ENCODE measurements at regions not wholly inside any gene's neighbourhood (a gene's known extent, or its start where the extent isn't known, plus 50 kb on each side); places are given as distances from the start of the nearest gene placed in this dataset.

DNA sequence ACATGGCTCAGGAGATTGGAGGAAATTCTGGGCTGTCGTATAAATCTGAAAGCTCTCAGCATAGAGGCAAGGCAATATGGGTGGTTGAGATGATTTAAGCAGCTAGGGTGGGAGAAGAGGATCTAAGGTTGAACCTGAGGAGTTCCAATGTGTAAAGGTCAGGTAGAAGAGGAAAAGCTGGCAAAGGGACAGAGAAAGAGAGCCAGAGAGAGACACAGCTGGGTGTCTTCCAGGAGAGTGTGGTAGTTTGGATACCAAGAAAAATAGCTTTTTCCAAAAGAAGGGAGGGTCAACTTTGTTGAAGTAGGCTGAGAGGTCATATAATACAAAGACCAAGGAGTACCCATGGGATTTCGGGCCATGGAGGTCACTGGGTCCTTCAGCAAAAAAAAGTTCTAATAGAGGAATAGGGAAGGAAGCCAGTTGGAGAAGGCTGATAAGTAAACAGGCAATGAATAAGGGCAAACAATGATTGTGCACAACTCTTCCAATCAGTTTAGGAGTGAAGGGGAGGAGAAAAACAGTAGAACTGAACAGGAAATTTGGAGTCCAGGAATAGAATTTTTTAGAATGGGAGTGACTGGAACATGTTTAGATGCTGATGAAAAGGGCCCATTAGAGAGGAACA is 135.1 kb downstream of the QRSL1 start:
- H3K4me1 Mint-ChIP-seq (ENCODE audit: low read depth) = no peaks in the 10 kb centered on the region
- no peak overlapping the region for H3K27ac Mint-ChIP-seq
- no peak overlapping the region for H3K4me3 Mint-ChIP-seq
- no peak for DNase-seq
- TF ChIP-seq, protein P1, sequence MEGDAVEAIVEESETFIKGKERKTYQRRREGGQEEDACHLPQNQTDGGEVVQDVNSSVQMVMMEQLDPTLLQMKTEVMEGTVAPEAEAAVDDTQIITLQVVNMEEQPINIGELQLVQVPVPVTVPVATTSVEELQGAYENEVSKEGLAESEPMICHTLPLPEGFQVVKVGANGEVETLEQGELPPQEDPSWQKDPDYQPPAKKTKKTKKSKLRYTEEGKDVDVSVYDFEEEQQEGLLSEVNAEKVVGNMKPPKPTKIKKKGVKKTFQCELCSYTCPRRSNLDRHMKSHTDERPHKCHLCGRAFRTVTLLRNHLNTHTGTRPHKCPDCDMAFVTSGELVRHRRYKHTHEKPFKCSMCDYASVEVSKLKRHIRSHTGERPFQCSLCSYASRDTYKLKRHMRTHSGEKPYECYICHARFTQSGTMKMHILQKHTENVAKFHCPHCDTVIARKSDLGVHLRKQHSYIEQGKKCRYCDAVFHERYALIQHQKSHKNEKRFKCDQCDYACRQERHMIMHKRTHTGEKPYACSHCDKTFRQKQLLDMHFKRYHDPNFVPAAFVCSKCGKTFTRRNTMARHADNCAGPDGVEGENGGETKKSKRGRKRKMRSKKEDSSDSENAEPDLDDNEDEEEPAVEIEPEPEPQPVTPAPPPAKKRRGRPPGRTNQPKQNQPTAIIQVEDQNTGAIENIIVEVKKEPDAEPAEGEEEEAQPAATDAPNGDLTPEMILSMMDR (IDR thresholded peaks at IDR 0.05) = no peak
- H3K27me3 Mint-ChIP-seq (ENCODE audit: insufficient read depth) = peaks cover 7% of the 10 kb centered on the region
- H3K9me3 Mint-ChIP-seq = peaks cover 4% of the 10 kb centered on the region; the same call in 1 of the 2 replicates
- H3K36me3 Mint-ChIP-seq (ENCODE audit: low read depth) = no peaks in the 10 kb centered on the region

DNA sequence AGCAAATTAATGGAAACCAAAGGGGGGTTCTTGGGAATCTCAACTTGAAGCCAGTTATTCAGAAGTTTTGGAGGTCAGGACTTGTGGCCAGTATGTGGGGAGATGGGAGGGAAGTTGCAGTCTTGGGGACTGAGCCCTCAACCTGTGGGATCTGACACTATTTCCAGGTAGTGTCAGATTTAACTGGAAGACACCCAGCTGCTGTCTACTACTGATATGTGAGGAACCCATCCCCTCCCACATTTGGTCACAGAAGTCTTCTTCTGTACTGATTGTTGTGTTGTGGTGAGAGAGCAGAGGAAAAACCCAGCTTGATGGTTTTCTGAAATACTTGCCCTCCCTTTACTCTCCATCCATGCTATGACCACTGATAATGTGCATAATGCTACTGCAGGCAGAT is 134.0 kb downstream of the QRSL1 start:
- H3K27me3 Mint-ChIP-seq (ENCODE audit: insufficient read depth) = peaks cover 8% of the 10 kb centered on the region
- no peaks in the 10 kb centered on the region for H3K36me3 Mint-ChIP-seq (ENCODE audit: low read depth)
- no peak overlapping the region for H3K27ac Mint-ChIP-seq
- H3K9me3 Mint-ChIP-seq = no peaks in the 10 kb centered on the region
- TF ChIP-seq, protein P1 (IDR thresholded peaks at IDR 0.05) = no peak
- H3K4me3 Mint-ChIP-seq = no peak overlapping the region
- no peaks in the 10 kb centered on the region for H3K4me1 Mint-ChIP-seq (ENCODE audit: low read depth)
- DNase-seq = no peak

DNA sequence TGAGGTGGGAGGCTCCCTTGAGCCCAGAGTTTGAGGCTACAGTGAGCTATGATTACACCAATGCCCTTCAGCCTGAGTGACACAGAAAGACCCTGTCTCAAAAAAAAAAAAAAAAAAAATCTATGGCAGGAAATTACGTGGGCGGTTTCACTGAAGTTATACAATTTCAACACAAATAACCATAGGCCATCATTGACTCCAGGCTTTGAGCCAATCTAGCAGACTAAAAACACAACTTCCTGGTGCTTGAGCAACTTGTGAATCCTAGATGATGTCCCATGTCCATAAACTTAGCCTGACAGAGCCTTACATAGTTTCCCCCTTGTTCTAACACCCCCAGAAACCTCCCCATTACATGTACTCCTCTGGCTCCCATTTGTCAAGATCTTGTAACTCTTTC is 131.8 kb downstream of the QRSL1 start:
- Mint-ChIP-seq H3K4me1 (ENCODE audit: low read depth) (no peaks in the 10 kb centered on the region), H3K4me3 (no peak overlapping the region), H3K9me3 (no peaks in the 10 kb centered on the region), H3K27me3 (ENCODE audit: insufficient read depth) (peaks cover 5% of the 10 kb centered on the region), H3K27ac (no peak overlapping the region), H3K36me3 (ENCODE audit: low read depth) (no peaks in the 10 kb centered on the region)
- TF ChIP-seq, protein P1 (IDR thresholded peaks at IDR 0.05) = no peak
- DNase-seq = no peak

DNA sequence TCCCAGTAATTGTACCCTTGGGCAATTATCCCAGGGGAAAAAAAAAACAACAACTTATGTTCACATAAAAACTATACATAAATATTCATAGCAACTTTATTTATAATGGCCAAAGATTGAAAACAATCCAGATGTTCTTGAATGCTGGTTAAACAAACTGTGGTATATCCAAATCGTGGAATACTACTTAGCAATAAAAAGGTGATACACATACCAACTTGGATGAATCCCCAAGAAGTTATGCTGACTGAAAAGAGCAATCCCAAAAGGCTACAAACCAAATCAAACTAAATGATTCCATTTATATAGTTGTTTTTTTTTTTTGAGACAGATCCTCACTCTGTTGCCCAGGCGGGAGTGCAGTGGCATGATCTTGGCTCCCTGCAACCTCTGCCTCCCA is 129.7 kb downstream of the QRSL1 start:
- TF ChIP-seq, protein P1 (IDR thresholded peaks at IDR 0.05) = no peak
- H3K4me3 Mint-ChIP-seq = no peak overlapping the region
- no peaks in the 10 kb centered on the region for H3K4me1 Mint-ChIP-seq (ENCODE audit: low read depth)
- H3K9me3 Mint-ChIP-seq = no peaks in the 10 kb centered on the region
- H3K36me3 Mint-ChIP-seq (ENCODE audit: low read depth) = no peaks in the 10 kb centered on the region
- H3K27me3 Mint-ChIP-seq (ENCODE audit: insufficient read depth) = peaks cover 6% of the 10 kb centered on the region
- no peak overlapping the region for H3K27ac Mint-ChIP-seq
- DNase-seq = no peak

DNA sequence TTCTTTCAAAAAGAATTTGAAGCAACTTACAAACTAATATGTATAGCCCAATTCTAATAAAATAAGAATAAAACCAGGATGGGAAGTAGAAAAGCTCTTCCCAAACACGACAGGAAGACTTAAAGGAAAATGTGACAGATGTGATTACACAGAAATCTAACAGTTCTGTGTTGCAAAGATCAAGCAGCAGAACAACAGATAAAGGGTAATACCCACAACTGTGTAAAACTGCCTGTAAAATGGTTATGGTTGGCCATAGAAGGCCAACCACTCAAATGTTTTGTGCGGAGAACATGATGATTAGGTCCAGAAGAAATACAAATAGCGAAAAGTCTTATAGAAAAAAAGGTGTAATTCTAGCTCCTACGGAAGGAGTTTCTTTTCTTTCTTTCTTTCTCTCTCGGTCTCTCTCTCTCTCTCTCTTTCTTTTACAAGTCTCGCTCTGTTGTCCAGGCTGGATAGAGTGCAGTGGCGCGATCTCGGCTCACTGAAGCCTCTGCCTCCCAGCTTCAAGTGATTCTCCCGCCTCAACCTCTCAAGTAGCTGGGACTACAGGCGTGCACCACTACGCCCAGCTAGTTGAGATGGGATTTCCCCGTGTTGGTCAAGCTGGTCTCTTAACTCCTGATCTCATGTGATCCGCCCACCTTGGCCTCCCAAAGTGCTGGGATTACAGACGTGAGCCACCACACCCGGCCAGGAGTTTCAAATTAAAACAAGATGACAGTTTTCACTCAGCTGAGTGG is 128.5 kb downstream of the QRSL1 start:
- no peak overlapping the region for H3K27ac Mint-ChIP-seq

More for the DNA sequence above, 128.5 kb downstream of the QRSL1 start:
- Mint-ChIP-seq H3K27me3 (ENCODE audit: insufficient read depth) (peaks cover 6% of the 10 kb centered on the region), H3K9me3 (no peaks in the 10 kb centered on the region), H3K4me3 (no peak overlapping the region), H3K4me1 (ENCODE audit: low read depth) (no peaks in the 10 kb centered on the region), H3K36me3 (ENCODE audit: low read depth) (no peaks in the 10 kb centered on the region)
- no peak for DNase-seq
- TF ChIP-seq, protein P1 (IDR thresholded peaks at IDR 0.05) = no peak

Data from HFFc6 (cell line).